GM19467 (cell line): ENCODE measurements at regions not wholly inside any gene's neighbourhood (a gene's known extent, or its start where the extent isn't known, plus 50 kb on each side); places are given as distances from the start of the nearest gene placed in this dataset.

Experiments used
- ATAC-seq: cut with Tn5 transposase; IDR thresholded peaks from one replicate; pipeline ENCODE4 v1.9.1; 2021; ENCODE audit warnings: mild to moderate bottlenecking, moderate library complexity; ENCODE audit not compliant: unreplicated experiment

GRCh38 chr2:20539776-20540586 lies 93.1 kb downstream of the RHOB start:
- ATAC-seq, result no peak

DNA sequence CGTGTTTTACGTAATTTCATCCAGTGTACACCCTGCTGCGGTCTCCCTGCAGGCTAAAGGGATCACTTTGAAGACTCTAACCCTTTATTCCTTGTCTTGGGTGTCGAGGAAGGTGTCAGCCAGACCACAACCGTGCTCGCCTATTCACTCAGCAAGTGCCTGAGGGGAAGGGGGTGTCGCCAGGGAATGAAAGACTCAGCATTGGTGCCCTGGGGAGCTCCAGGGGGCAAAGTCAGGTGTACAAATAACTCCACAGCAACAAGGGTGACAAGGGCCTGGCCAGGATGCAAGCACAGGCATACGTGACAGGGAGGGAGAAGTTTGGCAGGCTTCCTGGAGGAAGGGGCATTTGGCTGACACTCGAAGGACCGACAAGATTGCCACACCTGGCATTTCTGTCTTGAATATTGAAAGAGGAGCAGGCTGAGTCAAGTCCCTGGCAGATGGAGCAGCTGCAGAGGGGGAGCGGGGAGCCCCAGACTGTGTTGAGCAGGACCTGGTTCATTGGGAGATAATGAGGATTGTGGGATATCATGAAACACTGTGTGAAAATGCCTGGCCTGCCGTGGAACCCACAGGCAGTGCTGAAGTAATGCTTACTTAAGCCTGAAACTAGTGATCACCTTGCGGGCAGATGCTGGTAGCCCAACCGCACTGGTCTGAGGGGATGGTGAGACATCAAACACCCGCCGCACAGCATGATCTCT lies 93.9 kb downstream of the RHOB start:
- ATAC-seq, result no peak

- ATAC-seq, result no peak
These were observed 94.4 kb downstream of the RHOB start for GRCh38 chr2:20541294-20541640.

- no peak for ATAC-seq
These were observed 94.8 kb downstream of the RHOB start for GRCh38 chr2:20541651-20542050.

GRCh38 chr2:20542269-20542668 lies 95.4 kb downstream of the RHOB start:
- ATAC-seq, result no peak

DNA sequence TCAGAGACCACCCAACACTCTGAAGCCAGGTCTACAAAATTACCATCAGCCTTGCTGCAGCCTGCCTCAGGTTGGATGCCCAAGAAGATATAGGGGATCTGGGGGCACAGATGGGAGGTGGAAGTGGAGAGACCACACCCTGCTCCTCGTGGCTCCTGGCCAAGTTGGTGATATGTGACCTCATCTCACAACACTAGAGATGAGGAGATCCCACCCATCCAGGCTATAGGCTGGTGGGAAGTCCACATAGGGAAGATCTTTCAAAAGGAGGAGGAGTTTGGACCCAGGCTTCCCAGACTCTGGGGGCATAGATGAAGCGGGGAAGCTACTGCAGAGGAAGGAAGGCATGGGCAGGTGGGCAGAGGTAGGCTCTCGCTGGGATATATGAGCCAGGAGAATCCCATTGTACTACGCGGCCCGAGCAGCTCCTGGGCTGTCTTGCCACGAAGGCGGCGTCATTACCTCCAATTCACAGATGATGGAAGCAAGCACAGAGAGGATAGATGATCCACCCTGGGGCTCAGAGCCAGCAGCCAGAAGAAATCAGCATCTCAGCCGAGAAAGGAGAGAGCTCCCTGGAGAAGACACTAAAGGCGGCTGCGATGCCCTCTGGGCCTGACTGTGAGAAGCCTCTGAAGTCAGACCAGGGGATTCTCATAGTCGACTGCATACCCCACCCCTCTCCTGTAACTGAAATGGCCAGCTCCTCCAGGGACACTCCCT lies 96.0 kb downstream of the RHOB start:
- ATAC-seq, result no peak

- ATAC-seq, result no peak
These were observed 96.7 kb downstream of the RHOB start for GRCh38 chr2:20543469-20544152.

DNA sequence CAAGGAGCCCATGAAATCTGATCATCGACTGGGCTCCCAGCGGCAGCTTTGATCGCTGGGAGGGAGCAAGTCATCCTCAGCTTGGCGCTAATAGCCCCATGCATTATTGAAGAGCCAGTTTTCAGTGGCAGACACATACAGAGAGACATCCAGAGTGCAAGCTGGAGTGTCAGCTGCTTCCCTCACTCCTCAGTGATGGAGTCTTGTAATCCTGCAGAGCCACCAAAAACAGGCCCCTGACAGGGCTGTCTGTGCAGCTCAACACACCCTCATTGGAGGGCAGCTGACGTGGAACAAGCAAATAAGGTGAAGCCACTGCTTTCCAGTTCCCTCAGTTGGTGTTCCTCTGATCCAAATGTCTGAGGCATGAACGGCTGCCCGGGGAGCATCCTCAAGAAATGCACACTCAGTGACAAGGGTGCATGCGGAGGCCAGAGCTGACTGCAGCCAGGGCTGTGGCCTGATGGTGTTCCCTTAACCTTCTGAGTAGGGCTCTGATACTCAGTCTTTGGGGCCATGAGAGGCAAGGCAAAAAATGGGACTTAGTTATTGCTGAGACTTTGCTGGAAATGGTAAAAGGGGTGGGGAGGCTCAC lies 97.4 kb downstream of the RHOB start:
- no peak for ATAC-seq

GRCh38 chr2:20549144-20549543 lies 101.8 kb downstream of the HS1BP3 start:
- no peak for ATAC-seq

GRCh38 chr2:20549691-20550348 lies 101.1 kb downstream of the HS1BP3 start:
- ATAC-seq, result no peak

DNA sequence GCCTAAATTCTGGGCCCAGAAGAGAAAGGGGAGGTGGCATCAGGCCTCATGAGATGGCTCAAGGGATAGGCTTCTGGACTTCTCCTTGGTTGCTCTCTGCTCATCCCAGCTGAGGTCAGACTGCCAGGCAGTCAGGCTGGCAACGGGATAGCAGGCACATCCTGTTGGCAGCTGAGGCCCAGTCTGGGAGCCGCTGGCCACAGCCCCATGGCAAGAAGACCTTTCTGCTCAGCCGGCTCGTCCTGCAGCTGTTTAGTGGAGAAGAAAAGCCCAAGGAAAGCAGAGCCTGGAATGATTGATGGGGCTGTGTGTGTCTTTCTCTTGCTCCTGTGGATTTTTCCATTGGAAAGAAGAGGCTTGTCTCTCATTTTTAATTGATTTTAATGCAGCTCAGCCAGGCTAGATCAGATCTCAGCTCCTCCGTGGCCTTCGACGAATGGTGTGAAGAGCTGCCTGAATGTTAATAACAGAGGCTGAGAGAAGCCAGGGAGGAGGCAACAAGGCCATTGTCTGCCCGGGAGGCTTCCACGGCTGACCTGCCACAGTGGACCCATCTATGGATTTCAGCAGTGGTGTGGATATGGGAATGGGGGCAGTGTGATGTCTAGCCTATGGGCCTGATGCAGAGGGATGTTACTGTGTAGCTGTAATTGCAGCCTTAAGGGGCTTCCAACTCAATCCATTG lies 99.5 kb downstream of the HS1BP3 start:
- no peak for ATAC-seq

GRCh38 chr2:20551945-20552328 lies 99.0 kb downstream of the HS1BP3 start:
- no peak for ATAC-seq

GRCh38 chr2:20552847-20553246 lies 98.1 kb downstream of the HS1BP3 start:
- ATAC-seq, result no peak

DNA sequence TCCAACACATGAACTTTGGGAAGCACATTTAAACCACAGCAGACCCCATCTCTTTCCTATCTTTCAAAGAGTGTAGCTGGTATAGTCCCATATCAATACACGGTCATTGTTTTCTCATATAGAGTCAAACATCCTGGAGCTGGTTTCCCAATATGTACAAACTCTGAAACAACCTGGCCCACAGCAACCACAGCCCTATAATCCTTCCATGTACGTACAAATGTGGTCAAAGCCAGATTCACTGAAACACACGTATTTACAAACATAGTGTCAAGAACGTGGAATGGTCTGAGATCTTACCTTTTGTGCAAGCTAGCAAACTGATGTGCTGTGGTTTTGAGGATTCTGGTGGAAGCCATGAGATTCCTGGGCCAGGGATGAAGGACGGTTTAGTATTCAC lies 97.3 kb downstream of the HS1BP3 start:
- no peak for ATAC-seq

DNA sequence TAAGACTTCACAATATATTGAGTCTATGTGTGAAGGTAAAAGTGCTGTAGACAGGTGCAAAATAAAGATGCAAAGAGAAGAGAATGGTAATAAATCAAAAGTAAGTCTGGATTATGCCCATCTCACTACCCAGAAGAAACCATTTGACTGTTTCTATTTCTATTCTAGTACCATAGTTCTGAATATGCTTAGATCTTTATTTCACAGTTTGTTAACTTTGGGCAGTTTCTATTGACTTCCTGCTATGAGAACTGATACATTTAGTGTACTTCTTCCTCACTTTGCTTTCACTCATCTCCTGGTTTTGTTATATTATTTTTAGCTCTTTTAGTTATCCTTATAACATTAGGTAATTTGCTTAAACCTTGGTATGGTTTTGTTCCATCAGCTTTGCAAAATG lies 94.9 kb downstream of the HS1BP3 start:
- ATAC-seq, result no peak

DNA sequence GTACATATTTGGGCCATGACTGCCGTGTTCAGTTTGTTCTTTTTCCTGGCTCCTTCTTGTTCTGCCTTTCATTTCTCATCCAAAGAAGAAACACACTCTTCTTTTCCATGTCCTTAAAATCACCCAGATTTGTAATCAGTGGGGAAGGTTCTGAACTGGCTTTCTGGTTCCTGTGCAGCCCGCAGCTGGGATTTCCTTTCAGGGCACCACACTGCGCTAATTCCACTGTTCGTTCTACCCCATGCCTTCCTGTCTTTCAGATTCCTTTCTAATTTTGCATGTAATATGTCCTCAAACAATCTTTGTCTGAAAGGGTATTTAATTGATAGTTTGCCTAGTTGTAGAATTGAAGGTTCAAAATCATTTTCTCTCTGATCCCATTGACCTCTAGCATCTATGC lies 94.1 kb downstream of the HS1BP3 start:
- no peak for ATAC-seq

DNA sequence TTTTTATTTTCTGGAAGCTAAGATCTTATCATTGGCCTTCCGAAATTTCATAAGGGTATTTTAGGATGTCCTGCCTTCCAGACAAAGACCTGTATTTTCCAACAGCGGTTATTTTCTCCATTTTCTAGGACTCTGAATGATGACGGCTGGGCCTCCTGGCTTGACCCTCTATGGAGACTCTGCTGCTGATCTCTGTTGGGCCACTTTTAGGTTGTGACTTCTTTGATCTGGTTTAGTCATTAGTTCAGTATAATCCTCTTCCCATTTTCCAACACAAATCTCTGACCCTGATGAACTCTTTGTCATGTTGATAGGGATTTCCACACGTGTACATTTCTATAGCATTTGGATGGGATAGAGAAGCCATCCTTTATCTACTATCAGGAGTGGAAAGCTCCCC lies 93.7 kb downstream of the HS1BP3 start:
- no peak for ATAC-seq

DNA sequence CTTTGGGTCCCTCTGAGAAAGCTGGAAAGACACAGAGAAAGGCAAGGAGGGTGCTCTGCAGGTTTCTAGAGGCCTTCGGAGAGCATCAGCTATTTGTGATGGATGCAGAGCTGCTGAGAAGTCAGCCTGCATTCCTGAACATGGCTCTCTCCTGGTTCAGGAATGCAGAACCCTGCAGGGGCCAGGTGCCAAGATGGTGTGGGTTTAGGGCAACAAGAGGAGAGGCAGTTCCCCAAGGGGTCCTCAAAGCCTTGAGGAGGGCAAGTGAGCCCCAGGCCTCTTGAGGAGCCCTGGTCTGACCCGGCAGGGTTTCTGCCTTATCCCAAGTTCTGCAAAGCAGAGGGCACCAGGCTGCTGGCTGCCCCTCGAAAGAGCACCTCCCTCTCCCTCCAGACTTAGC lies 93.3 kb downstream of the HS1BP3 start:
- no peak for ATAC-seq

- ATAC-seq, result no peak
These were observed 92.3 kb downstream of the HS1BP3 start for GRCh38 chr2:20558391-20559150.
